Smooth muscle cell (in vitro differentiated cells): ENCODE measurements at regions not wholly inside any gene's neighbourhood (a gene's known extent, or its start where the extent isn't known, plus 50 kb on each side); places are given as distances from the start of the nearest gene placed in this dataset.

ENCODE experiments used
- DNase-seq: peaks from one replicate; lab custom pipeline; 2025; ENCODE audit not compliant: unreplicated experiment; lab: John Stamatoyannopoulos, UW
- H2AFZ ChIP-seq: fragments of 200-600 bp; sonication (generic); 2 replicates; pipeline ENCODE4 v1.6.0; 2016; ENCODE audit warnings: antibody characterized with exemption, low read depth, mild to moderate bottlenecking
- H3F3A ChIP-seq: fragments of 200-600 bp; sonication (generic); 2 replicates; pipeline ENCODE4 v1.6.0; 2017; ENCODE audit warnings: antibody characterized with exemption, low read depth
- H3K27ac ChIP-seq: fragments of 200-600 bp; sonication (generic); 2 replicates; pipeline ENCODE4 v1.5.1; 2016; ENCODE audit warnings: low read depth, mild to moderate bottlenecking
- H3K27me3 ChIP-seq: fragments of 200-600 bp; sonication (generic); 2 replicates; pipeline ENCODE4 v1.6.1; 2016; ENCODE audit warnings: low read depth, mild to moderate bottlenecking
- H3K36me3 ChIP-seq: fragments of 200-600 bp; sonication (generic); 2 replicates; pipeline ENCODE4 v1.5.1; 2016; ENCODE audit warnings: low read depth
- H3K4me1 ChIP-seq: fragments of 200-600 bp; sonication (generic); 2 replicates; pipeline ENCODE4 v1.5.1; 2016; ENCODE audit warnings: low read depth
- H3K4me2 ChIP-seq: fragments of 200-600 bp; sonication (generic); 2 replicates; pipeline ENCODE4 v1.6.0; 2016; ENCODE audit warnings: mild to moderate bottlenecking
- H3K4me3 ChIP-seq: fragments of 200-600 bp; sonication (generic); 2 replicates; pipeline ENCODE4 v1.5.1; 2016; ENCODE audit warnings: mild to moderate bottlenecking
- H3K79me2 ChIP-seq: fragments of 200-600 bp; sonication (generic); 2 replicates; pipeline ENCODE4 v1.6.0; 2016; ENCODE audit warnings: low read depth, mild to moderate bottlenecking
- H3K9ac ChIP-seq: fragments of 200-600 bp; sonication (generic); 2 replicates; pipeline ENCODE4 v1.6.0; 2016; ENCODE audit warnings: low read depth
- H3K9me3 ChIP-seq: fragments of 200-600 bp; sonication (generic); replicated peaks from 2 replicates; pipeline ENCODE4 v1.5.1; 2016; ENCODE audit warnings: low read depth
- H4K20me1 ChIP-seq: fragments of 200-600 bp; sonication (generic); 2 replicates; pipeline ENCODE4 v1.6.0; 2016; ENCODE audit warnings: low read depth
- WGBS: methylation state at CpG from one replicate; pipeline ENCODE4 v1.1.7; 2016; ENCODE audit warnings: low lambda C conversion rate; 5-methylcytosine and 5-hydroxymethylcytosine counted together
- TF ChIP-seq, protein P1 (sequence below): fragments of 200-600 bp; sonication (generic); IDR thresholded peaks from 2 replicates; pipeline ENCODE4 v1.5.1; 2017; ENCODE audit warnings: borderline replicate concordance, mild to moderate bottlenecking, antibody characterized with exemption; ENCODE audit not compliant: insufficient read depth, poor library complexity, severe bottlenecking

DNA sequence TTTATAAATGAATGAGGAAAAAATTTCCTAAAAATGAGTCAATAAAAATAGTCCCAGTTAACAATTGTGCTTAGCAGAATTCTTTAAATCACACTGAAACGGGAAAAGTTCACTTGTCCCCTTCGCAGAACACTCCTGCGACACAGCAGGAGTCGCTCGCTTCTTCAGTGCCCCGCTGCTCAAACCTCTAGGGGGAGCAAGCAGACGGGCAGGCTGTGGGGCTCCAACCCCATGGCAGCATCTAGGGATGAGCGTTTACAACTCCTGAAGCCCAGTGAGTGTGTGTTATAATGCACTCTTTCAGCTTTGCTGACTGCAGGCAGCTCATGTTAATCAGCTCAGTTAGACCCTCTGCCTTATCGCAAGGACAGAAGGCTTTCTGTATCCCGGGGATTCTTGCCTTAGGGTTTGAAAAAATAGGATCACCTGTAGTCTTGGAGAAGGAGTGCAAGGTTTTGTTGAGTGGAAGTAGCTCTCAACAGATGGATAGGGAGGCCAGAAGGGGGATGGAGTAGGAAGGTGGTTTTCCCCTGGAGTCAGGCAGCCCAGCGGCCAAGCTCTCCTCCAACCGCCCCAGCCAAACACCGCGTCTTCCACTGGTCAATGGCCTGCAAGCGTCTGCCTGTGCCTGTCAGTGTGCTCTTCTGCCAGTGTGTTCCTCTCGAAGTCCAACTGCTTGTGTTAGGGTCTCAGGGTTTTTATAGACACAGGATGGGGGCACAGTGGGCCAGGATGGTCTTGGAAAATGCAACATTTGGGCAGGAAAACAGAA is 1977.7 kb upstream of the LRRTM1 start:
- Histone ChIP-seq H3K9ac (no peak overlapping the region), H4K20me1 (no peaks in the 10 kb centered on the region), H3K27ac (no peak overlapping the region), H3K79me2 (no peaks in the 10 kb centered on the region), H3F3A (no peaks in the 10 kb centered on the region), H3K4me1 (peaks cover 4% of the 10 kb centered on the region), H2AFZ (no peak overlapping the region), H3K4me2 (no peak overlapping the region), H3K36me3 (no peaks in the 10 kb centered on the region), H3K27me3 (no peaks in the 10 kb centered on the region), H3K4me3 (no peak overlapping the region), H3K9me3 (no peaks in the 10 kb centered on the region)
- WGBS = 70% methylated on average over 16 of the region's 16 CpGs
- TF ChIP-seq, protein P1, sequence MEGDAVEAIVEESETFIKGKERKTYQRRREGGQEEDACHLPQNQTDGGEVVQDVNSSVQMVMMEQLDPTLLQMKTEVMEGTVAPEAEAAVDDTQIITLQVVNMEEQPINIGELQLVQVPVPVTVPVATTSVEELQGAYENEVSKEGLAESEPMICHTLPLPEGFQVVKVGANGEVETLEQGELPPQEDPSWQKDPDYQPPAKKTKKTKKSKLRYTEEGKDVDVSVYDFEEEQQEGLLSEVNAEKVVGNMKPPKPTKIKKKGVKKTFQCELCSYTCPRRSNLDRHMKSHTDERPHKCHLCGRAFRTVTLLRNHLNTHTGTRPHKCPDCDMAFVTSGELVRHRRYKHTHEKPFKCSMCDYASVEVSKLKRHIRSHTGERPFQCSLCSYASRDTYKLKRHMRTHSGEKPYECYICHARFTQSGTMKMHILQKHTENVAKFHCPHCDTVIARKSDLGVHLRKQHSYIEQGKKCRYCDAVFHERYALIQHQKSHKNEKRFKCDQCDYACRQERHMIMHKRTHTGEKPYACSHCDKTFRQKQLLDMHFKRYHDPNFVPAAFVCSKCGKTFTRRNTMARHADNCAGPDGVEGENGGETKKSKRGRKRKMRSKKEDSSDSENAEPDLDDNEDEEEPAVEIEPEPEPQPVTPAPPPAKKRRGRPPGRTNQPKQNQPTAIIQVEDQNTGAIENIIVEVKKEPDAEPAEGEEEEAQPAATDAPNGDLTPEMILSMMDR = no peak
- no peak for DNase-seq

DNA sequence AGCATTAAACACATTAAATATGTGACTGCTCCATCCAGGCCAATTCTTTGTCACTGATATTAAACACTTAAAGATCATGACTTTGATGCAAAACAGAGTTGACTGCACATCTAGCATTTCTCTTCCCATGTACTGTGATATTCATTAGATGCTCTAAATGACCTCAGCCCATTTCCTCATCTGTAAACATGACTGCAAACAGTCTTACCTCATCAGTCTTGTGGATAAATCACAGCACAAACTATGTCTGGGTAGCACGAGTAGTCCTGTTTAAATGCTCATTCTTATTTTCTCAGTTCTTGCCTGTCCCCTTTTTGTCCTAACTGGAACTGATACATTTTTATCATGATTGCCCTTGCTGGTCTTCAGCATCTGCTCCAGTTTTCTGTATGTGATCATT is 1974.8 kb upstream of the LRRTM1 start:
- Histone ChIP-seq H3K4me3 (no peak overlapping the region), H2AFZ (no peak overlapping the region), H3K79me2 (no peaks in the 10 kb centered on the region), H3K4me2 (no peak overlapping the region), H3K4me1 (peaks cover 4% of the 10 kb centered on the region), H4K20me1 (no peaks in the 10 kb centered on the region), H3K36me3 (no peaks in the 10 kb centered on the region), H3K9ac (no peak overlapping the region), H3K27ac (no peak overlapping the region), H3K9me3 (no peaks in the 10 kb centered on the region), H3K27me3 (no peaks in the 10 kb centered on the region), H3F3A (no peaks in the 10 kb centered on the region)
- 32% methylated on average over 1 of the region's 1 CpG for WGBS
- TF ChIP-seq, protein P1 = no peak
- DNase-seq = no peak

DNA sequence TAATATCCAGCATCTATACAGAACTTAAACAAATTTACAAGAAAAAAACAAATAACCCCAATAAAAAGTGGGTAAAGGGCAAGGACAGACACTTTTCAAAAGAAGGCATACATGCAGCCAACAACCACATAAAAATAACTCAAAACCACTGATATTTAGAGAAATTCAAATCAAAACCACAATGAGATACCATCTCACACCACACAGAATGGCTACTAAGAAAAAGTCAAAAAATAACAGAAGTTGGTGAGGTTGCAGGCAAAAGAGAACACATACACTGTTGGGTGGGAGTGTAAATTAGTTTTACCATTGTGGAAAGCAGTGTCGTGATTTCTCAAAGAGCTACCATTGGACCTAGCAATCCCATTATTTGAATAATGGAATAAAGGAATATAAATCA is 1973.9 kb upstream of the LRRTM1 start:
- no peaks in the 10 kb centered on the region for H3F3A ChIP-seq
- H2AFZ ChIP-seq = no peak overlapping the region
- no peaks in the 10 kb centered on the region for H3K9me3 ChIP-seq
- H3K4me2 ChIP-seq = no peak overlapping the region
- no peaks in the 10 kb centered on the region for H3K27me3 ChIP-seq
- DNase-seq = no peak
- no peaks in the 10 kb centered on the region for H4K20me1 ChIP-seq
- no peaks in the 10 kb centered on the region for H3K36me3 ChIP-seq
- TF ChIP-seq, protein P1 = no peak
- H3K79me2 ChIP-seq = no peaks in the 10 kb centered on the region
- no peak overlapping the region for H3K9ac ChIP-seq
- H3K4me3 ChIP-seq = no peak overlapping the region
- no peak overlapping the region for H3K27ac ChIP-seq
- 88% methylated on average over 1 of the region's 1 CpG for WGBS
- H3K4me1 ChIP-seq = peaks cover 4% of the 10 kb centered on the region

DNA sequence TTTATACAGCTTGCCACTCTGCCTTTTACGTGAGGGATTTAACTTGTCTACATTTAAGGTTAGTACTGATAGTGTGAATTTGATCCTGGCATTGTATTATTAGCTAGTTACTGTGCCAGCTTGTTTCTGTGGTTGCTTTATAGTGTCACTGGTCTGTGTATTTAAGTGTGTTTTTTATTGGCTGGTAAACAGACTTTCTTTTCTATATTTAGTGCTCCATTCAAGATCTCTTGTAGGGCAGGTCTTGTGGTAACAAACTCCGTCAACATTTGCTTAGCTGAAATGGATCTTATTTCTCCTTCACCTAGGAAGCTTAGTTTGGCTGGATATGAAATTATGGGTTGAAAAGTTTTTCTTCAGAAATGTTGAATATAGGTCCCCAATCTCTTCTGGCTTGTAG is 1971.0 kb upstream of the LRRTM1 start:
- no peaks in the 10 kb centered on the region for H3F3A ChIP-seq
- DNase-seq = no peak
- no peak overlapping the region for H3K27ac ChIP-seq
- no peaks in the 10 kb centered on the region for H3K9me3 ChIP-seq
- WGBS = 65% methylated on average over 2 of the region's 2 CpGs
- H3K36me3 ChIP-seq = no peaks in the 10 kb centered on the region
- no peaks in the 10 kb centered on the region for H3K79me2 ChIP-seq
- H4K20me1 ChIP-seq = no peaks in the 10 kb centered on the region
- no peak overlapping the region for H3K4me3 ChIP-seq
- peaks cover under 1% of the 10 kb centered on the region for H3K4me1 ChIP-seq
- TF ChIP-seq, protein P1 = no peak
- H2AFZ ChIP-seq = no peak overlapping the region
- H3K27me3 ChIP-seq = no peaks in the 10 kb centered on the region
- no peak overlapping the region for H3K9ac ChIP-seq
- no peak overlapping the region for H3K4me2 ChIP-seq
